ENCODE measurements at regions not wholly inside any gene's neighbourhood (a gene's known extent, or its start where the extent isn't known, plus 50 kb on each side); places are given as distances from the start of the nearest gene placed in this dataset.

GRCh38 chr18:71293322-71293721 is 1004.5 kb downstream of the SOCS6 start:
- Histone ChIP-seq H4K20me1 (ENCODE audit: control insufficient read depth, extremely low read depth, insufficient read depth, low read length) (no peaks in the 10 kb centered on the region), H3K9me3 (ENCODE audit: control insufficient read depth, low read depth, low read length) (no peaks in the 10 kb centered on the region), H3K79me2 (ENCODE audit: control insufficient read depth, insufficient read depth, low read length) (no peaks in the 10 kb centered on the region), H3K27me3 (ENCODE audit: control insufficient read depth, extremely low read depth, insufficient read depth, low read length) (no peaks in the 10 kb centered on the region), H3K27ac (ENCODE audit: control insufficient read depth, insufficient read depth, low read length) (no peak overlapping the region), H3K9me1 (ENCODE audit: control insufficient read depth, extremely low read depth, insufficient read depth, low read length) (no peaks in the 10 kb centered on the region), H2AFZ (ENCODE audit: control insufficient read depth, low read length) (no peak overlapping the region), H3K4me1 (ENCODE audit: control insufficient read depth, extremely low read depth, insufficient read depth, low read length) (no peaks in the 10 kb centered on the region), H3K4me2 (ENCODE audit: control insufficient read depth, extremely low read depth, insufficient read depth, low read depth, low read length) (no peak overlapping the region), H3K9ac (ENCODE audit: control insufficient read depth, extremely low read depth, insufficient read depth, low read length) (no peak overlapping the region), H3K36me3 (ENCODE audit: control insufficient read depth in 2 of 2, extremely low read depth in 1 of 2, insufficient read depth in 2 of 2, low read length in 2 of 2) (no peaks in the 10 kb centered on the region), H3K4me3 (ENCODE audit: control insufficient read depth in 2 of 3, extremely low read depth in 1 of 3, insufficient read depth in 2 of 3, low read depth in 1 of 3, low read length in 3 of 3) (no peak overlapping the region)
- TF ChIP-seq, protein P1, sequence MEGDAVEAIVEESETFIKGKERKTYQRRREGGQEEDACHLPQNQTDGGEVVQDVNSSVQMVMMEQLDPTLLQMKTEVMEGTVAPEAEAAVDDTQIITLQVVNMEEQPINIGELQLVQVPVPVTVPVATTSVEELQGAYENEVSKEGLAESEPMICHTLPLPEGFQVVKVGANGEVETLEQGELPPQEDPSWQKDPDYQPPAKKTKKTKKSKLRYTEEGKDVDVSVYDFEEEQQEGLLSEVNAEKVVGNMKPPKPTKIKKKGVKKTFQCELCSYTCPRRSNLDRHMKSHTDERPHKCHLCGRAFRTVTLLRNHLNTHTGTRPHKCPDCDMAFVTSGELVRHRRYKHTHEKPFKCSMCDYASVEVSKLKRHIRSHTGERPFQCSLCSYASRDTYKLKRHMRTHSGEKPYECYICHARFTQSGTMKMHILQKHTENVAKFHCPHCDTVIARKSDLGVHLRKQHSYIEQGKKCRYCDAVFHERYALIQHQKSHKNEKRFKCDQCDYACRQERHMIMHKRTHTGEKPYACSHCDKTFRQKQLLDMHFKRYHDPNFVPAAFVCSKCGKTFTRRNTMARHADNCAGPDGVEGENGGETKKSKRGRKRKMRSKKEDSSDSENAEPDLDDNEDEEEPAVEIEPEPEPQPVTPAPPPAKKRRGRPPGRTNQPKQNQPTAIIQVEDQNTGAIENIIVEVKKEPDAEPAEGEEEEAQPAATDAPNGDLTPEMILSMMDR (optimal IDR thresholded peaks at IDR 0.05 in 1 of 3, IDR thresholded peaks at IDR 0.05 in 1 of 3, conservative IDR thresholded peaks at IDR 0.05 in 1 of 3; ENCODE audit: extremely low read depth in 1 of 3, insufficient read depth in 2 of 3, low read length in 3 of 3): no peak
- no peak for TF ChIP-seq EZH2 (IDR thresholded peaks at IDR 0.05; ENCODE audit: low read length)
- dilution Hi-C loops (cut with MboI; ENCODE audit: extremely low pct_ligation_motif_present, low sequenced_read_pairs): no loop called here
- FAIRE-seq: no peak
- DNase-seq (ENCODE audit: low read depth, low spot score): no peak

GRCh38 chr18:71287268-71287667 is 998.4 kb downstream of the SOCS6 start:
- H3K4me1 ChIP-seq (ENCODE audit: control insufficient read depth, extremely low read depth, insufficient read depth, low read length): no peaks in the 10 kb centered on the region
- no peaks in the 10 kb centered on the region for H3K27me3 ChIP-seq (ENCODE audit: control insufficient read depth, extremely low read depth, insufficient read depth, low read length)
- no peak overlapping the region for H3K9ac ChIP-seq (ENCODE audit: control insufficient read depth, extremely low read depth, insufficient read depth, low read length)
- FAIRE-seq (no peak), DNase-seq (ENCODE audit: low read depth, low spot score) (no peak)
- H3K9me1 ChIP-seq (ENCODE audit: control insufficient read depth, extremely low read depth, insufficient read depth, low read length): no peaks in the 10 kb centered on the region
- no peaks in the 10 kb centered on the region for H3K79me2 ChIP-seq (ENCODE audit: control insufficient read depth, insufficient read depth, low read length)
- H3K36me3 ChIP-seq (ENCODE audit: control insufficient read depth in 2 of 2, extremely low read depth in 1 of 2, insufficient read depth in 2 of 2, low read length in 2 of 2): no peaks in the 10 kb centered on the region
- dilution Hi-C loops (cut with MboI; ENCODE audit: extremely low pct_ligation_motif_present, low sequenced_read_pairs): no loop called here
- no peaks in the 10 kb centered on the region for H4K20me1 ChIP-seq (ENCODE audit: control insufficient read depth, extremely low read depth, insufficient read depth, low read length)
- H2AFZ ChIP-seq (ENCODE audit: control insufficient read depth, low read length): no peak overlapping the region
- no peak overlapping the region for H3K4me3 ChIP-seq (ENCODE audit: control insufficient read depth in 2 of 3, extremely low read depth in 1 of 3, insufficient read depth in 2 of 3, low read depth in 1 of 3, low read length in 3 of 3)
- peaks cover 2% of the 10 kb centered on the region for H3K9me3 ChIP-seq (ENCODE audit: control insufficient read depth, low read depth, low read length)
- no peak overlapping the region for H3K4me2 ChIP-seq (ENCODE audit: control insufficient read depth, extremely low read depth, insufficient read depth, low read depth, low read length)
- H3K27ac ChIP-seq (ENCODE audit: control insufficient read depth, insufficient read depth, low read length): no peak overlapping the region
- TF ChIP-seq EZH2 (IDR thresholded peaks at IDR 0.05; ENCODE audit: low read length): no peak
- TF ChIP-seq, protein P1 (optimal IDR thresholded peaks at IDR 0.05 in 1 of 3, IDR thresholded peaks at IDR 0.05 in 1 of 3, conservative IDR thresholded peaks at IDR 0.05 in 1 of 3; ENCODE audit: extremely low read depth in 1 of 3, insufficient read depth in 2 of 3, low read length in 3 of 3): no peak
